DND-41 (cell line): ENCODE measurements at regions not wholly inside any gene's neighbourhood (a gene's known extent, or its start where the extent isn't known, plus 50 kb on each side); places are given as distances from the start of the nearest gene placed in this dataset.

Source experiments
- ATAC-seq: fragments of 200-7000 bp; cut with Tn5 transposase; 3 replicates; pipeline ENCODE4 v1.9.1; 2021; ENCODE audit warnings: low read depth; ENCODE audit not compliant: insufficient read depth
- DNase-seq: peaks from one replicate; pipeline ENCODE4 v3.0.0-alpha.2; 2020
- H2AFZ ChIP-seq: 2 replicates; pipeline ENCODE4 v1.6.0; 2012; ENCODE audit warnings: low read depth, low read length
- H3K27ac ChIP-seq: 2 replicates; pipeline ENCODE4 v1.5.1; 2012; ENCODE audit warnings: low read length, inconsistent platforms
- H3K27me3 ChIP-seq: fragments of 200-600 bp; sonication (generic); 2 replicates; pipeline ENCODE4 v1.6.0; 2012; ENCODE audit warnings: low read length, mild to moderate bottlenecking, inconsistent platforms; ENCODE audit not compliant: insufficient read depth, poor library complexity
- H3K36me3 ChIP-seq: 2 replicates; pipeline ENCODE4 v1.5.1; 2012; ENCODE audit warnings: low read length, inconsistent platforms; ENCODE audit not compliant: insufficient read depth
- H3K4me1 ChIP-seq: 2 replicates; pipeline ENCODE4 v1.5.1; 2012; ENCODE audit warnings: mild to moderate bottlenecking, low read length; ENCODE audit not compliant: insufficient read depth
- H3K4me2 ChIP-seq: 2 replicates; pipeline ENCODE4 v1.6.0; 2012; ENCODE audit warnings: mild to moderate bottlenecking, moderate library complexity, low read length, inconsistent platforms; ENCODE audit not compliant: insufficient read depth
- H3K4me3 ChIP-seq, 2 experiments: fragments of 200-600 bp in 1 of 2; shearing (Covaris generic) in 1 of 2; 2 replicates each; pipeline ENCODE4 v1.5.1; 2012 to 2016; ENCODE audit warnings: inconsistent platforms in 2 of 2, low read length in 2 of 2, mild to moderate bottlenecking in 2 of 2, low read depth in 1 of 2, moderate library complexity in 1 of 2
- H3K79me2 ChIP-seq: 2 replicates; pipeline ENCODE4 v1.6.0; 2012; ENCODE audit warnings: low read length, inconsistent platforms; ENCODE audit not compliant: insufficient read depth
- H3K9ac ChIP-seq: 2 replicates; pipeline ENCODE4 v1.6.0; 2012; ENCODE audit warnings: low read depth, mild to moderate bottlenecking, inconsistent platforms, low read length, moderate library complexity
- H3K9me3 ChIP-seq: 2 replicates; pipeline ENCODE4 v1.5.1; 2012; ENCODE audit warnings: low read length, moderate library complexity, mild to moderate bottlenecking, inconsistent platforms; ENCODE audit not compliant: insufficient read depth, severe bottlenecking
- H4K20me1 ChIP-seq: 2 replicates; pipeline ENCODE4 v1.6.0; 2012; ENCODE audit warnings: low read length; ENCODE audit not compliant: insufficient read depth
- CTCF ChIP-seq: IDR thresholded peaks from 2 replicates; pipeline ENCODE4 v1.5.1; 2012; ENCODE audit warnings: borderline replicate concordance, low read length, moderate library complexity, mild to moderate bottlenecking; ENCODE audit not compliant: poor library complexity, severe bottlenecking; ENCODE audit errors: extremely low read depth
- EZH2 ChIP-seq: IDR thresholded peaks from 3 replicates; pipeline ENCODE4 v1.6.1; 2012; ENCODE audit warnings: borderline replicate concordance, low read depth, mild to moderate bottlenecking, moderate library complexity, low read length, inconsistent platforms; ENCODE audit not compliant: severe bottlenecking

- DNase-seq (no peak), ATAC-seq (no peak)
- Histone ChIP-seq H3K9ac (no peak overlapping the region), H3K36me3 (no peaks in the 10 kb centered on the region), H3K4me1 (no peaks in the 10 kb centered on the region), H3K27ac (no peak overlapping the region), H3K79me2 (no peaks in the 10 kb centered on the region), H2AFZ (no peak overlapping the region), H3K27me3 (no peaks in the 10 kb centered on the region), H3K9me3 (no peaks in the 10 kb centered on the region), H3K4me2 (no peak overlapping the region), H3K4me3 (no peak overlapping the region), H4K20me1 (no peaks in the 10 kb centered on the region)
- TF ChIP-seq EZH2 (no peak), CTCF (no peak)
Measured at GRCh38 chr4:103902730-103903129, 182.9 kb upstream of the TACR3 start.

GRCh38 chr4:103895876-103896465, 176.2 kb upstream of the TACR3 start:
- TF ChIP-seq CTCF = no peak
- TF ChIP-seq EZH2 = no peak
- H4K20me1 ChIP-seq = no peaks in the 10 kb centered on the region
- no peak overlapping the region for H3K9ac ChIP-seq
- H3K27ac ChIP-seq = no peak overlapping the region
- no peak overlapping the region for H3K4me2 ChIP-seq
- H3K79me2 ChIP-seq = no peaks in the 10 kb centered on the region
- H3K4me3 ChIP-seq = no peak overlapping the region
- DNase-seq = no peak
- no peaks in the 10 kb centered on the region for H3K27me3 ChIP-seq
- no peaks in the 10 kb centered on the region for H3K4me1 ChIP-seq
- no peaks in the 10 kb centered on the region for H3K36me3 ChIP-seq
- H3K9me3 ChIP-seq = no peaks in the 10 kb centered on the region
- ATAC-seq = no peak
- H2AFZ ChIP-seq = no peak overlapping the region

GRCh38 chr4:103892586-103892985, 172.8 kb upstream of the TACR3 start:
- no peaks in the 10 kb centered on the region for H3K9me3 ChIP-seq
- no peak overlapping the region for H2AFZ ChIP-seq
- no peaks in the 10 kb centered on the region for H3K36me3 ChIP-seq
- no peaks in the 10 kb centered on the region for H3K4me1 ChIP-seq
- H4K20me1 ChIP-seq = no peaks in the 10 kb centered on the region
- no peak overlapping the region for H3K4me2 ChIP-seq
- no peaks in the 10 kb centered on the region for H3K27me3 ChIP-seq
- DNase-seq = no peak
- no peak overlapping the region for H3K9ac ChIP-seq
- TF ChIP-seq EZH2 = no peak
- no peak for TF ChIP-seq CTCF
- H3K4me3 ChIP-seq = no peak overlapping the region
- H3K27ac ChIP-seq = no peak overlapping the region
- no peaks in the 10 kb centered on the region for H3K79me2 ChIP-seq
- ATAC-seq = no peak

GRCh38 chr4:103887191-103887590, 167.4 kb upstream of the TACR3 start:
- Histone ChIP-seq H3K4me3 (no peak overlapping the region), H3K4me1 (no peaks in the 10 kb centered on the region), H3K79me2 (no peaks in the 10 kb centered on the region), H3K4me2 (no peak overlapping the region), H3K27ac (no peak overlapping the region), H2AFZ (no peak overlapping the region), H3K9ac (no peak overlapping the region), H3K9me3 (no peaks in the 10 kb centered on the region), H4K20me1 (no peaks in the 10 kb centered on the region), H3K36me3 (no peaks in the 10 kb centered on the region), H3K27me3 (no peaks in the 10 kb centered on the region)
- ATAC-seq = no peak
- DNase-seq = no peak
- TF ChIP-seq EZH2 = no peak
- TF ChIP-seq CTCF = no peak
